SK-N-SH (cell line): ENCODE measurements at regions not wholly inside any gene's neighbourhood (a gene's known extent, or its start where the extent isn't known, plus 50 kb on each side); places are given as distances from the start of the nearest gene placed in this dataset.

Experiments
- CTCF ChIA-PET: fragments of 300-600, 350-600 bp; formaldehyde crosslinking; extraction: SDS; loops from one replicate; lab custom pipeline; 2021; lab: Yijun Ruan, JAX
- POLR2A ChIA-PET: fragments of 350-600 bp; sonication (Branson Sonifier 250); formaldehyde crosslinking; extraction: SDS; loops from one replicate; lab custom pipeline; 2020; ENCODE audit warnings: antibody characterized with exemption, inconsistent platforms; lab: Yijun Ruan, JAX
- DNase-seq: peaks from one replicate; pipeline ENCODE4 v3.0.0; 2012
- H2AFZ ChIP-seq: fragments of 200-600 bp; sonication (generic); 2 replicates; pipeline ENCODE4 v1.8.1; 2016; ENCODE audit warnings: antibody characterized with exemption, mild to moderate bottlenecking, low read depth
- H3F3A ChIP-seq: fragments of 200-600 bp; sonication (generic); replicated peaks from 2 replicates; pipeline ENCODE3; 2016; ENCODE audit warnings: antibody characterized with exemption, mild to moderate bottlenecking; ENCODE audit not compliant: insufficient read depth
- H3K27ac ChIP-seq, 2 experiments: fragments of 200-500 bp in 1 of 2; fragments of 200-600 bp in 1 of 2; sonication (Bioruptor generic) in 1 of 2; sonication (generic), shearing (Covaris generic) in 1 of 2; 2 replicates each; pipeline versions ENCODE4 v1.5.1 to v1.6.1; 2014 to 2016; ENCODE audit warnings: low read depth in 2 of 2, inconsistent platforms in 1 of 2, low read length in 1 of 2, mild to moderate bottlenecking in 1 of 2, mixed read lengths in 1 of 2
- H3K27me3 ChIP-seq: fragments of 200-600 bp; sonication (generic), shearing (Covaris generic); 2 replicates; pipeline ENCODE4 v1.6.1; 2016; ENCODE audit warnings: mixed run types; ENCODE audit not compliant: insufficient read depth
- H3K36me3 ChIP-seq, 2 experiments: fragments of 200-500 bp in 1 of 2; fragments of 200-600 bp in 1 of 2; sonication (Bioruptor generic) in 1 of 2; sonication (generic) in 1 of 2; replicated peaks in 1 of 2; 2 replicates each; pipeline versions ENCODE3 to v1.5.1; 2014 to 2016; ENCODE audit warnings: low read length in 1 of 2, mild to moderate bottlenecking in 1 of 2; ENCODE audit not compliant: insufficient read depth in 2 of 2, control insufficient read depth in 1 of 2
- H3K4me1 ChIP-seq, 2 experiments: fragments of 200-500 bp in 1 of 2; fragments of 200-600 bp in 1 of 2; sonication (Bioruptor generic) in 1 of 2; sonication (generic), shearing (Covaris generic) in 1 of 2; 2 replicates each; pipeline versions ENCODE4 v1.5.1 to v1.6.1; 2014 to 2016; ENCODE audit warnings: low read depth in 1 of 2, low read length in 1 of 2, mixed run types in 1 of 2; ENCODE audit not compliant: insufficient read depth in 2 of 2, control insufficient read depth in 1 of 2
- H3K4me2 ChIP-seq: fragments of 200-600 bp; sonication (generic), shearing (Covaris generic); 2 replicates; pipeline ENCODE4 v1.6.1; 2017; ENCODE audit warnings: mixed run types
- H3K4me3 ChIP-seq, 2 experiments: fragments of 200-500 bp in 1 of 2; fragments of 200-600 bp in 1 of 2; sonication (Bioruptor generic) in 1 of 2; sonication (generic), shearing (Covaris generic) in 1 of 2; 2 replicates each; pipeline versions ENCODE4 v1.5.1 to v1.8.1; 2014 to 2016; ENCODE audit warnings: low read depth in 2 of 2, inconsistent platforms in 1 of 2, low read length in 1 of 2, mild to moderate bottlenecking in 1 of 2, mixed read lengths in 1 of 2, moderate library complexity in 1 of 2
- H3K79me2 ChIP-seq: fragments of 200-600 bp; sonication (generic); 2 replicates; pipeline ENCODE4 v1.8.1; 2017; ENCODE audit warnings: mild to moderate bottlenecking; ENCODE audit not compliant: insufficient read depth
- H3K9ac ChIP-seq: fragments of 200-600 bp; sonication (generic); 2 replicates; pipeline ENCODE4 v1.6.1; 2017; ENCODE audit warnings: mixed run types
- H3K9me2 ChIP-seq: fragments of 200-600 bp; sonication (generic); 2 replicates; pipeline ENCODE4 v1.6.1; 2017; ENCODE audit warnings: mixed run types
- H3K9me3 ChIP-seq: fragments of 200-600 bp; sonication (generic); 2 replicates; pipeline ENCODE4 v1.6.1; 2017; ENCODE audit warnings: mixed run types, mild to moderate bottlenecking, moderate library complexity
- H4K20me1 ChIP-seq: fragments of 200-600 bp; sonication (generic); 2 replicates; pipeline ENCODE4 v1.6.1; 2017; ENCODE audit warnings: mild to moderate bottlenecking, mixed run types; ENCODE audit not compliant: insufficient read depth
- CHD2 ChIP-seq: fragments of 150-350 bp; IDR thresholded peaks from 2 replicates; pipeline ENCODE4 v1.6.1; 2018; ENCODE audit warnings: low read length; ENCODE audit not compliant: partially characterized antibody
- ELF1 ChIP-seq: IDR thresholded peaks from 2 replicates; pipeline ENCODE4 v1.4.0; 2012
- EP300 ChIP-seq, 2 experiments: IDR thresholded peaks; 2 replicates each; pipeline versions ENCODE4 v1.4.0 to v1.6.1; 2012; ENCODE audit warnings: borderline replicate concordance in 1 of 2, low read depth in 1 of 2, low read length in 1 of 2
- EZH2phosphoT487 ChIP-seq: fragments of 200-600 bp; sonication (generic); IDR thresholded peaks from 2 replicates; pipeline ENCODE4 v1.6.1; 2017; ENCODE audit warnings: low read depth, mixed run types, mild to moderate bottlenecking, antibody characterized with exemption, moderate library complexity, borderline replicate concordance
- FOSL2 ChIP-seq: IDR thresholded peaks from 2 replicates; pipeline ENCODE4 v1.4.0; 2012; ENCODE audit warnings: low read depth, mild to moderate bottlenecking, moderate library complexity, borderline replicate concordance
- FOXJ3 ChIP-seq: sonication (generic); formaldehyde crosslinking; IDR thresholded peaks from 2 replicates; pipeline ENCODE4 v1.5.1; 2020; ENCODE audit warnings: mild to moderate bottlenecking, missing genetic modification reagents
- FOXM1 ChIP-seq: IDR thresholded peaks from 2 replicates; pipeline ENCODE4 v1.4.0; 2012; ENCODE audit warnings: low read depth, mild to moderate bottlenecking
- GABPA ChIP-seq: IDR thresholded peaks from 2 replicates; pipeline ENCODE4 v1.4.0; 2012; ENCODE audit warnings: low read depth, mild to moderate bottlenecking
- GATA2 ChIP-seq: sonication (generic); formaldehyde crosslinking; IDR thresholded peaks from 2 replicates; pipeline ENCODE4 v1.5.0; 2020; ENCODE audit warnings: mild to moderate bottlenecking, missing genetic modification reagents
- MXI1 ChIP-seq: IDR thresholded peaks from 2 replicates; pipeline ENCODE4 v1.6.1; 2012; ENCODE audit warnings: mild to moderate bottlenecking, low read depth, low read length, improper control_type of control experiment
- NRF1 ChIP-seq: IDR thresholded peaks from 2 replicates; pipeline ENCODE4 v1.6.1; 2012; ENCODE audit warnings: low read depth, mild to moderate bottlenecking, low read length
- PBX3 ChIP-seq: IDR thresholded peaks from 2 replicates; pipeline ENCODE4; 2012
- POLR2AphosphoS5 ChIP-seq: IDR thresholded peaks from 2 replicates; pipeline ENCODE4 v1.6.1; 2012; ENCODE audit warnings: low read depth, low read length
- RAD21 ChIP-seq: IDR thresholded peaks from 2 replicates; pipeline ENCODE4 v1.6.1; 2012; ENCODE audit warnings: mild to moderate bottlenecking, low read length
- RCOR1 ChIP-seq: fragments of 150-350 bp; IDR thresholded peaks from 2 replicates; pipeline ENCODE4 v1.6.1; 2017; ENCODE audit warnings: antibody characterized with exemption, low read length
- RFX5 ChIP-seq: IDR thresholded peaks from 2 replicates; pipeline ENCODE4 v1.6.1; 2012; ENCODE audit warnings: mild to moderate bottlenecking, improper control_type of control experiment, low read length
- RXRA ChIP-seq: IDR thresholded peaks from 2 replicates; pipeline ENCODE4 v1.4.0; 2012; ENCODE audit warnings: low read depth, mild to moderate bottlenecking, borderline replicate concordance
- SMC3 ChIP-seq: IDR thresholded peaks from 2 replicates; pipeline ENCODE4 v1.6.1; 2012; ENCODE audit warnings: low read depth, low read length, improper control_type of control experiment
- TAF1 ChIP-seq: IDR thresholded peaks from 2 replicates; pipeline ENCODE4 v1.6.1; 2012; ENCODE audit warnings: low read depth, mild to moderate bottlenecking, low read length, moderate library complexity, borderline replicate concordance
- TCF12 ChIP-seq: IDR thresholded peaks from 2 replicates; pipeline ENCODE4 v1.4.0; 2012
- USF1 ChIP-seq: IDR thresholded peaks from 2 replicates; pipeline ENCODE4 v1.4.0; 2012; ENCODE audit warnings: low read depth, borderline replicate concordance
- USF2 ChIP-seq: fragments of 150-350 bp; IDR thresholded peaks from 2 replicates; pipeline ENCODE4 v1.6.1; 2017; ENCODE audit warnings: antibody characterized with exemption, low read length, low read depth, borderline replicate concordance
- ZBTB33 ChIP-seq: IDR thresholded peaks from 2 replicates; pipeline ENCODE4 v1.4.0; 2012; ENCODE audit warnings: low read depth, borderline replicate concordance
- WGBS: methylation state at CpG from one replicate; pipeline ENCODE4 v1.1.6; 2017; ENCODE audit warnings: low lambda C conversion rate; 5-methylcytosine and 5-hydroxymethylcytosine counted together

- Histone ChIP-seq H3K9ac (no peak overlapping the region), H3K9me3 (no peaks in the 10 kb centered on the region), H3K79me2 (no peaks in the 10 kb centered on the region), H3K4me2 (no peak overlapping the region), H3K4me1 (no peaks in the 10 kb centered on the region), H3K36me3 (no peaks in the 10 kb centered on the region), H3K27me3 (no peaks in the 10 kb centered on the region), H3K27ac (no peak overlapping the region), H2AFZ (peak overlapping the region; percentile 24; the same call in 1 of the 2 replicates), H4K20me1 (no peaks in the 10 kb centered on the region), H3K9me2 (no peaks in the 10 kb centered on the region), H3K4me3 (no peak overlapping the region), H3F3A (no peaks in the 10 kb centered on the region)
- DNase-seq, result no peak
- ChIA-PET CTCF (no interaction called here), POLR2A (no interaction called here)
- TF ChIP-seq NRF1 (no peak), SMC3 (no peak), USF2 (no peak), RFX5 (no peak), POLR2AphosphoS5 (no peak), FOXM1 (no peak), CHD2 (no peak), ELF1 (no peak), PBX3 (no peak), FOSL2 (no peak), RXRA (no peak)
- 26% methylated on average over 6 of the region's 6 CpGs for WGBS
Observed at GRCh38 chr4:186781032-186781917, 57.6 kb upstream of the FAT1 start.

- Histone ChIP-seq H3K36me3 (no peaks in the 10 kb centered on the region), H3K9ac (no peak overlapping the region), H3K4me1 (no peaks in the 10 kb centered on the region), H3K4me2 (no peak overlapping the region), H3K9me2 (no peaks in the 10 kb centered on the region), H3K27me3 (no peaks in the 10 kb centered on the region), H3F3A (no peaks in the 10 kb centered on the region), H3K27ac (no peak overlapping the region), H3K9me3 (no peaks in the 10 kb centered on the region), H4K20me1 (no peaks in the 10 kb centered on the region), H3K79me2 (no peaks in the 10 kb centered on the region), H2AFZ (no peak overlapping the region), H3K4me3 (no peak overlapping the region)
- WGBS, result 46% methylated on average over 5 of the region's 5 CpGs
- no peak for DNase-seq
- CTCF ChIA-PET, result no interaction called here
- POLR2A ChIA-PET, result no interaction called here
- TF ChIP-seq TCF12 (no peak), ZBTB33 (no peak), RCOR1 (no peak), USF1 (no peak), RAD21 (no peak), EP300 (IDR thresholded peaks at IDR 0.05; ENCODE audit: borderline replicate concordance in 1 of 2, low read depth in 1 of 2, low read length in 1 of 2) (no peak), FOXJ3 (CRISPR knock-in tag) (no peak), SMC3 (no peak), GABPA (no peak), GATA2 (CRISPR knock-in tag) (no peak), TAF1 (no peak), MXI1 (no peak), EZH2phosphoT487 (no peak)
Observed at GRCh38 chr4:186782302-186782701, 58.6 kb upstream of the FAT1 start.
